ENCODE measurements at regions not wholly inside any gene's neighbourhood (a gene's known extent, or its start where the extent isn't known, plus 50 kb on each side); places are given as distances from the start of the nearest gene placed in this dataset.

- TF ChIP-seq, protein P1, sequence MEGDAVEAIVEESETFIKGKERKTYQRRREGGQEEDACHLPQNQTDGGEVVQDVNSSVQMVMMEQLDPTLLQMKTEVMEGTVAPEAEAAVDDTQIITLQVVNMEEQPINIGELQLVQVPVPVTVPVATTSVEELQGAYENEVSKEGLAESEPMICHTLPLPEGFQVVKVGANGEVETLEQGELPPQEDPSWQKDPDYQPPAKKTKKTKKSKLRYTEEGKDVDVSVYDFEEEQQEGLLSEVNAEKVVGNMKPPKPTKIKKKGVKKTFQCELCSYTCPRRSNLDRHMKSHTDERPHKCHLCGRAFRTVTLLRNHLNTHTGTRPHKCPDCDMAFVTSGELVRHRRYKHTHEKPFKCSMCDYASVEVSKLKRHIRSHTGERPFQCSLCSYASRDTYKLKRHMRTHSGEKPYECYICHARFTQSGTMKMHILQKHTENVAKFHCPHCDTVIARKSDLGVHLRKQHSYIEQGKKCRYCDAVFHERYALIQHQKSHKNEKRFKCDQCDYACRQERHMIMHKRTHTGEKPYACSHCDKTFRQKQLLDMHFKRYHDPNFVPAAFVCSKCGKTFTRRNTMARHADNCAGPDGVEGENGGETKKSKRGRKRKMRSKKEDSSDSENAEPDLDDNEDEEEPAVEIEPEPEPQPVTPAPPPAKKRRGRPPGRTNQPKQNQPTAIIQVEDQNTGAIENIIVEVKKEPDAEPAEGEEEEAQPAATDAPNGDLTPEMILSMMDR (IDR thresholded peaks at IDR 0.05) = no peak
- no peaks in the 10 kb centered on the region for H3K36me3 Mint-ChIP-seq (ENCODE audit: low read depth)
- H3K27ac Mint-ChIP-seq (ENCODE audit: unreplicated experiment) = no peak overlapping the region
- H3K4me3 Mint-ChIP-seq (ENCODE audit: unreplicated experiment) = no peak overlapping the region
- no peak for DNase-seq (ENCODE audit: low spot score)
- no peaks in the 10 kb centered on the region for H3K4me1 Mint-ChIP-seq (ENCODE audit: low read depth)
- H3K9me3 Mint-ChIP-seq (ENCODE audit: low read depth) = peaks cover 3% of the 10 kb centered on the region
- no peaks in the 10 kb centered on the region for H3K27me3 Mint-ChIP-seq (ENCODE audit: low read depth)
Measured at GRCh38 chr12:71071536-71072097, 86.2 kb downstream of the TSPAN8 start.

DNA sequence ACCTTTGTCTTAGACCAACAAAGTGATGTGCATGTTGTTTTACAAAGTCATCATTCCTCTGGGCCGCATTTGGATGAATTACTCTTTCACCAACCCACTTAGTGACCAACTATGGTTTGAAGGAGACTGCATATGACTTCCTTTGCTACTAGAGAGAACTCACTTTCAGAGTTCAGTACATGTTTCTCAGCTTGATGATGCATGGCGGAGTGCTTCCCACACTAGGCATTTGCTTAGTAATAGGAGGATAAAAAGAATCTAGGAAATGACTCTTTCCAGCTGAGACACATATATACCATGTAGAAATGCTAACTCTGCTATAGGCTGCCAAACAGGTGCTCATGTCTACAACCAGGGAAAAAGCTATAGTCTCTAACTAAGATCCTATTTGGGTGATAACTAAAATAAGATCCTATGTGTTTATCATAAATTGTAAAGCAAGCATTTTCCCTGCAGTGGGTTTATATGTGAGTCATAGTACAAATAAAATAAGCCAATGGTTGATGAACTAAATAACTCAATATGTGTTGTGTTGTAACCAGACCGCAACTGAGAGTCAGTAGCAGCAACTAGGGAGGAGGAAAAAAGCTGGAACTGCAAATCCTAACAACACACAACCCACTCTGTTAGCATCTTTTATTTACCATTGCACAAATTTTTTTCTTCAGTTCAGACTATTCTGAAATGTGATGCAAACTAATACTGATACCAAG is 87.2 kb downstream of the TSPAN8 start:
- no peaks in the 10 kb centered on the region for H3K4me1 Mint-ChIP-seq (ENCODE audit: low read depth)
- H3K9me3 Mint-ChIP-seq (ENCODE audit: low read depth) = peaks cover 3% of the 10 kb centered on the region
- H3K27ac Mint-ChIP-seq (ENCODE audit: unreplicated experiment) = no peak overlapping the region

DNA sequence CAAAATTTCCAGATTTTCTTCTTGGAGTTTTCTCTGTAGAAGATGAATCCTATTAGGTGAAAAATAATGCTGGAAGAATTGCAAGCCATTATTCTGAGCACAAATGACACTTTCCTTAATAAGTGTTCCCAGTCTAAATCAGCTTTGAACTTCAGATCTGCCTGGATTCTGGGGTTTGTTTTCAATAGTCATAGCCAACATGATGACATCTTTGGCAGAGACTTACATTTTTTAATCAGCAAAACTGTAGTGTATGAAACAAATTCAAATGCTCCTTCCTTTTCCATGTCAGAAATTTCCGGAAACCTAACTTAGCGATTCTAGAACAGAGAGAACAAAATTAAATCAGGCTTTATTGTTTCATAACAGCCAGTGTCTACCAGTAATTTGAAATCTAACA is 88.5 kb downstream of the TSPAN8 start:
- no peak overlapping the region for H3K4me3 Mint-ChIP-seq (ENCODE audit: unreplicated experiment)
- no peaks in the 10 kb centered on the region for H3K36me3 Mint-ChIP-seq (ENCODE audit: low read depth)
- no peaks in the 10 kb centered on the region for H3K27me3 Mint-ChIP-seq (ENCODE audit: low read depth)
- DNase-seq (ENCODE audit: low spot score) = no peak
- H3K4me1 Mint-ChIP-seq (ENCODE audit: low read depth) = no peaks in the 10 kb centered on the region
- H3K27ac Mint-ChIP-seq (ENCODE audit: unreplicated experiment) = no peak overlapping the region
- TF ChIP-seq, protein P1 (IDR thresholded peaks at IDR 0.05) = no peak
- peaks cover 3% of the 10 kb centered on the region for H3K9me3 Mint-ChIP-seq (ENCODE audit: low read depth)

More for the DNA sequence above, 87.2 kb downstream of the TSPAN8 start:
- no peak for DNase-seq (ENCODE audit: low spot score)
- TF ChIP-seq, protein P1 (IDR thresholded peaks at IDR 0.05) = no peak
- no peak overlapping the region for H3K4me3 Mint-ChIP-seq (ENCODE audit: unreplicated experiment)
- no peaks in the 10 kb centered on the region for H3K27me3 Mint-ChIP-seq (ENCODE audit: low read depth)
- no peaks in the 10 kb centered on the region for H3K36me3 Mint-ChIP-seq (ENCODE audit: low read depth)

DNA sequence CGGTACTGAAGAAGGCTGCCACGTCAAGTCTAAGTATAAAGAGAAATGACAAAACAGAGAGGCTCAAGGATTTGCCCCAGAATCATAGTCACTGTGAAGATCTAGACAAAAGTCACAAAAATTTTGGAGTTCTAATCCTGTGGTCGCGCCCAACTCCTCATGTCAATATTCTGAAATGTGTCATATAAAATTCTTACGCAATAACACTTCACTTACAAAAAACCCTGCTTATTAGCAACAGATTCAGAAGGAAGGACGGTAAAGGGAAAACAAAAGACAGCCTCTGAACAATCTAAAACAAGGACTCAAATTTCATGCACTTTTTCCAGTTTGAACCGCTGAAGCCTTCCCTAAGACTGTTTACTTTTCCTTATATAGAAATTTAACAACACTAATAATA is 94.7 kb downstream of the TSPAN8 start:
- peaks cover 3% of the 10 kb centered on the region for H3K9me3 Mint-ChIP-seq (ENCODE audit: low read depth)
- no peaks in the 10 kb centered on the region for H3K27me3 Mint-ChIP-seq (ENCODE audit: low read depth)
- H3K4me1 Mint-ChIP-seq (ENCODE audit: low read depth) = peaks cover 14% of the 10 kb centered on the region
- no peak overlapping the region for H3K4me3 Mint-ChIP-seq (ENCODE audit: unreplicated experiment)
- TF ChIP-seq, protein P1 (IDR thresholded peaks at IDR 0.05) = no peak
- H3K36me3 Mint-ChIP-seq (ENCODE audit: low read depth) = no peaks in the 10 kb centered on the region
- H3K27ac Mint-ChIP-seq (ENCODE audit: unreplicated experiment) = no peak overlapping the region
- no peak for DNase-seq (ENCODE audit: low spot score)

- no peaks in the 10 kb centered on the region for H3K36me3 Mint-ChIP-seq (ENCODE audit: low read depth)
- TF ChIP-seq, protein P1 (IDR thresholded peaks at IDR 0.05) = no peak
- no peak for DNase-seq (ENCODE audit: low spot score)
- H3K4me1 Mint-ChIP-seq (ENCODE audit: low read depth) = peaks cover 23% of the 10 kb centered on the region
- no peaks in the 10 kb centered on the region for H3K27me3 Mint-ChIP-seq (ENCODE audit: low read depth)
- H3K4me3 Mint-ChIP-seq (ENCODE audit: unreplicated experiment) = no peak overlapping the region
- peaks cover 3% of the 10 kb centered on the region for H3K9me3 Mint-ChIP-seq (ENCODE audit: low read depth)
- no peak overlapping the region for H3K27ac Mint-ChIP-seq (ENCODE audit: unreplicated experiment)
Measured at GRCh38 chr12:71061451-71061850, 96.3 kb downstream of the TSPAN8 start.
